Smooth muscle cell (in vitro differentiated cells): ENCODE measurements at regions not wholly inside any gene's neighbourhood (a gene's known extent, or its start where the extent isn't known, plus 50 kb on each side); places are given as distances from the start of the nearest gene placed in this dataset.

Experiments used
- DNase-seq: peaks from one replicate; lab custom pipeline; 2025; ENCODE audit not compliant: unreplicated experiment; lab: John Stamatoyannopoulos, UW
- H2AFZ ChIP-seq: fragments of 200-600 bp; sonication (generic); 2 replicates; pipeline ENCODE4 v1.6.0; 2016; ENCODE audit warnings: antibody characterized with exemption, low read depth, mild to moderate bottlenecking
- H3F3A ChIP-seq: fragments of 200-600 bp; sonication (generic); 2 replicates; pipeline ENCODE4 v1.6.0; 2017; ENCODE audit warnings: antibody characterized with exemption, low read depth
- H3K27ac ChIP-seq: fragments of 200-600 bp; sonication (generic); 2 replicates; pipeline ENCODE4 v1.5.1; 2016; ENCODE audit warnings: low read depth, mild to moderate bottlenecking
- H3K27me3 ChIP-seq: fragments of 200-600 bp; sonication (generic); 2 replicates; pipeline ENCODE4 v1.6.1; 2016; ENCODE audit warnings: low read depth, mild to moderate bottlenecking
- H3K36me3 ChIP-seq: fragments of 200-600 bp; sonication (generic); 2 replicates; pipeline ENCODE4 v1.5.1; 2016; ENCODE audit warnings: low read depth
- H3K4me1 ChIP-seq: fragments of 200-600 bp; sonication (generic); 2 replicates; pipeline ENCODE4 v1.5.1; 2016; ENCODE audit warnings: low read depth
- H3K4me2 ChIP-seq: fragments of 200-600 bp; sonication (generic); 2 replicates; pipeline ENCODE4 v1.6.0; 2016; ENCODE audit warnings: mild to moderate bottlenecking
- H3K4me3 ChIP-seq: fragments of 200-600 bp; sonication (generic); 2 replicates; pipeline ENCODE4 v1.5.1; 2016; ENCODE audit warnings: mild to moderate bottlenecking
- H3K79me2 ChIP-seq: fragments of 200-600 bp; sonication (generic); 2 replicates; pipeline ENCODE4 v1.6.0; 2016; ENCODE audit warnings: low read depth, mild to moderate bottlenecking
- H3K9ac ChIP-seq: fragments of 200-600 bp; sonication (generic); 2 replicates; pipeline ENCODE4 v1.6.0; 2016; ENCODE audit warnings: low read depth
- H3K9me3 ChIP-seq: fragments of 200-600 bp; sonication (generic); replicated peaks from 2 replicates; pipeline ENCODE4 v1.5.1; 2016; ENCODE audit warnings: low read depth
- H4K20me1 ChIP-seq: fragments of 200-600 bp; sonication (generic); 2 replicates; pipeline ENCODE4 v1.6.0; 2016; ENCODE audit warnings: low read depth
- WGBS: methylation state at CpG from one replicate; pipeline ENCODE4 v1.1.7; 2016; ENCODE audit warnings: low lambda C conversion rate; 5-methylcytosine and 5-hydroxymethylcytosine counted together
- TF ChIP-seq, protein P1 (sequence below): fragments of 200-600 bp; sonication (generic); IDR thresholded peaks from 2 replicates; pipeline ENCODE4 v1.5.1; 2017; ENCODE audit warnings: borderline replicate concordance, mild to moderate bottlenecking, antibody characterized with exemption; ENCODE audit not compliant: insufficient read depth, poor library complexity, severe bottlenecking

DNA sequence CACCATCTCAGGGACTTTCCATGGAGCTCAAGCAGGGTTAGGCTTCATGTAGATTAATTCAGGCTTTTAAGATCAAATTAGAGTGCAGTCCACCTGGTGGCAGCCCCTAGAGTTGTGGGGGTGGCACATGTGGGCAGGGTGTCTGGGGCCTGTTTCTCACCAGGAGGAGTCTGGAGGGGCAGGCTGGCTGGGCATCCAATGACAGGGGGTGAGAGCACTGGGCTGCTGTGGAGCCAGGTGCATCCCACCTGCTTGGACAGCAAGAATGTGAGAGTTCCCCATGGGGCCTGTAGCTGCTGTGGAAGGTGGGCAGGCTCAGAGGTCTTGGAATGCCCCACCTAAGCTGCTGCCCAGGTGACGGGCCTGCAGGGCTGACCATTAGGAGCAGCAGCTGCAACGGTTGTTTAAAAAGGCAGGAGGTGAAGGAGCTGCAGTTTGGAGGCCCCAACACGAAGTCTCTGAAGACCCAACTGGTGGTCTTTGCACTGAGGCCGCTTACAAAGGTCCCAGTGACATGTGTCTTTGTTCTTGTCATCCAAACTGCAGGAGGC, 686.3 kb upstream of the HS6ST1 start:
- Histone ChIP-seq H3K4me1 (no peaks in the 10 kb centered on the region), H3K79me2 (no peaks in the 10 kb centered on the region), H3K4me2 (no peak overlapping the region), H3K36me3 (no peaks in the 10 kb centered on the region), H3F3A (no peaks in the 10 kb centered on the region), H3K4me3 (no peak overlapping the region), H3K9me3 (no peaks in the 10 kb centered on the region), H3K27ac (no peak overlapping the region), H2AFZ (no peak overlapping the region), H3K9ac (no peak overlapping the region), H3K27me3 (no peaks in the 10 kb centered on the region), H4K20me1 (no peaks in the 10 kb centered on the region)
- TF ChIP-seq, protein P1, sequence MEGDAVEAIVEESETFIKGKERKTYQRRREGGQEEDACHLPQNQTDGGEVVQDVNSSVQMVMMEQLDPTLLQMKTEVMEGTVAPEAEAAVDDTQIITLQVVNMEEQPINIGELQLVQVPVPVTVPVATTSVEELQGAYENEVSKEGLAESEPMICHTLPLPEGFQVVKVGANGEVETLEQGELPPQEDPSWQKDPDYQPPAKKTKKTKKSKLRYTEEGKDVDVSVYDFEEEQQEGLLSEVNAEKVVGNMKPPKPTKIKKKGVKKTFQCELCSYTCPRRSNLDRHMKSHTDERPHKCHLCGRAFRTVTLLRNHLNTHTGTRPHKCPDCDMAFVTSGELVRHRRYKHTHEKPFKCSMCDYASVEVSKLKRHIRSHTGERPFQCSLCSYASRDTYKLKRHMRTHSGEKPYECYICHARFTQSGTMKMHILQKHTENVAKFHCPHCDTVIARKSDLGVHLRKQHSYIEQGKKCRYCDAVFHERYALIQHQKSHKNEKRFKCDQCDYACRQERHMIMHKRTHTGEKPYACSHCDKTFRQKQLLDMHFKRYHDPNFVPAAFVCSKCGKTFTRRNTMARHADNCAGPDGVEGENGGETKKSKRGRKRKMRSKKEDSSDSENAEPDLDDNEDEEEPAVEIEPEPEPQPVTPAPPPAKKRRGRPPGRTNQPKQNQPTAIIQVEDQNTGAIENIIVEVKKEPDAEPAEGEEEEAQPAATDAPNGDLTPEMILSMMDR: no peak
- WGBS: 91% methylated on average over 4 of the region's 4 CpGs
- DNase-seq: no peak

DNA sequence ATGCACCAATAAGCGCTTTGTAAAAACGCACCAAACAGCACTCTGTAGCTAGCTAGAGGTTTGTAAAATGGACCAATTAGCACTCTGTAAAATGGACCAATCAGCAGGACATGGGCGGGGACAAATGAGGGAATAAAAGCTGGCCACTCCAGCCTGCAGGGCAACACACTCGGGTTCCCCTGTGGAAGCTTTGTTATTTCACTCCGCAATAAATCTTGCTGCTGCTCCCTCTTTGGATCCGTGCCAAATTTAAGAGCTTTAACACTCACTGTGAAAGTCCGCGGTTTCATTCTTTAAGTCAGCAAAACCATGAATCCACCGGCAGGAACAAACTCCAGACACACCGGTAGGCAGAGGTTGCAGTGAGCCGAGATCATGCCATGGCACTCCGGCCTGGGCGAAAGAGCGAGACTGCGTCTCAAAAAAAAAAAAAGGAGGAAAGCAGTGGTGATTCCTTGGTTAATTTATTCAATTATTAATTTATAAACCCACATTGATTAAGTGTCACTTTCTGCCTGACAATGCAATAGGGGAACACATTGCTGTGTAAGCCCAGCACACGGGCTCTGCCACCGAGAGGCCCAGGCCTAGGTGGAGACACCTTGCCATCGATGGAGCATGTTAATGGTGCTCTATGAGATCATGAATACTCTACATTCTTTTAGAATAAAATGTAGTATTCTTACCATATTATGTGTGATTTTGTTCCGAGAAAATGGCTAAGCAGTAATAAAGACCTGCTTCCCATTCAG, 687.6 kb upstream of the HS6ST1 start:
- 82% methylated on average over 19 of the region's 19 CpGs for WGBS
- Histone ChIP-seq H4K20me1 (no peaks in the 10 kb centered on the region), H3K4me1 (no peaks in the 10 kb centered on the region), H3K36me3 (no peaks in the 10 kb centered on the region), H3K4me3 (no peak overlapping the region), H2AFZ (no peak overlapping the region), H3F3A (no peaks in the 10 kb centered on the region), H3K9me3 (no peaks in the 10 kb centered on the region), H3K79me2 (no peaks in the 10 kb centered on the region), H3K27me3 (no peaks in the 10 kb centered on the region), H3K9ac (no peak overlapping the region), H3K4me2 (no peak overlapping the region), H3K27ac (no peak overlapping the region)
- no peak for DNase-seq
- TF ChIP-seq, protein P1: no peak

DNA sequence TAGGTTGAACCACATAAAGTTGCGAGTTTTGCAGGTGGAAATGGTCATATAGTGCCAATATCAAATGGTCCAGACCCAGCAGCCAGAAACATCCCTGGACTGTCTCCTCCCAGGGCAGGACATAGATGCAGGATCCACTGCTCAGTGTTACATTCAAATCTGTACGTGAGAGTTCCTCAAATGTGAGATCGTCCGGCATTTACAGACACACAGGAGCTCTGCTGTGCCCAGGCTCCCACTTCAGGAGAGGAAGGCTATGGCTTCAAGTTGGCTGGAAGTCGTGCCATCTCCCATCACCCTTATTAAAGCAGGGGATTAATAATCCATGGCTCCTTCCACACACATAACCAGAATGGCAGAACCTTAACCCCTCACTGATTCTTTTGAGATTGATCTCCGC, 688.2 kb upstream of the HS6ST1 start:
- no peaks in the 10 kb centered on the region for H3F3A ChIP-seq
- DNase-seq: no peak
- H3K9ac ChIP-seq: no peak overlapping the region
- H3K79me2 ChIP-seq: no peaks in the 10 kb centered on the region
- no peaks in the 10 kb centered on the region for H3K9me3 ChIP-seq
- 93% methylated on average over 6 of the region's 6 CpGs for WGBS
- H3K4me3 ChIP-seq: no peak overlapping the region
- no peak overlapping the region for H2AFZ ChIP-seq
- H3K4me2 ChIP-seq: no peak overlapping the region
- no peak overlapping the region for H3K27ac ChIP-seq
- H3K27me3 ChIP-seq: no peaks in the 10 kb centered on the region
- H3K36me3 ChIP-seq: no peaks in the 10 kb centered on the region
- H3K4me1 ChIP-seq: no peaks in the 10 kb centered on the region
- H4K20me1 ChIP-seq: no peaks in the 10 kb centered on the region
- TF ChIP-seq, protein P1: no peak
